A673 (cell line): ENCODE measurements at regions not wholly inside any gene's neighbourhood (a gene's known extent, or its start where the extent isn't known, plus 50 kb on each side); places are given as distances from the start of the nearest gene placed in this dataset.

Experiments
- BruUV-seq: library from RNA; stranded (reverse); fragments of 400-500 nt; replicated peaks from 2 replicates; lab custom pipeline; 2021; lab: Mats Ljungman, UMichigan
- CTCF ChIA-PET: fragments of 300-600 bp; sonication (Branson Sonifier 250); formaldehyde crosslinking; loops from one replicate; lab custom pipeline; 2022; ENCODE audit warnings: antibody characterized with exemption; lab: Charles Lee
- POLR2A ChIA-PET: fragments of 300-600 bp; sonication (Branson Sonifier 250); formaldehyde crosslinking; loops from one replicate; lab custom pipeline; 2022; ENCODE audit warnings: antibody characterized with exemption; ENCODE audit not compliant: low non-redundant PET; lab: Charles Lee
- DNase-seq: peaks from one replicate; pipeline ENCODE4 v3.0.0-alpha.2; 2015; ENCODE audit warnings: low spot score
- H3K27ac ChIP-seq: fragments of 200-600 bp; sonication (generic); 2 replicates; pipeline ENCODE4 v1.5.1; 2016; ENCODE audit warnings: mixed run types, low read depth, mild to moderate bottlenecking, mixed read lengths, antibody characterized with exemption, low read length; ENCODE audit not compliant: poor library complexity, severe bottlenecking
- H3K27me3 ChIP-seq: fragments of 200-600 bp; sonication (generic); replicated peaks from 2 replicates; pipeline ENCODE4 v1.6.1; 2017; ENCODE audit warnings: mixed run types, low read depth, mild to moderate bottlenecking, mixed read lengths, antibody characterized with exemption, low read length; ENCODE audit not compliant: insufficient read depth, poor library complexity
- H3K36me3 ChIP-seq: fragments of 200-600 bp; sonication (generic); 2 replicates; pipeline ENCODE4 v1.6.1; 2016; ENCODE audit warnings: mixed run types, mild to moderate bottlenecking, mixed read lengths, antibody characterized with exemption, low read length; ENCODE audit not compliant: insufficient read depth, poor library complexity, severe bottlenecking
- H3K4me1 ChIP-seq: fragments of 200-600 bp; sonication (generic); 2 replicates; pipeline ENCODE4 v1.6.1; 2017; ENCODE audit warnings: mixed run types, mild to moderate bottlenecking, mixed read lengths, antibody characterized with exemption, low read length; ENCODE audit not compliant: insufficient read depth, poor library complexity, severe bottlenecking
- H3K4me3 ChIP-seq: fragments of 200-600 bp; sonication (generic); 2 replicates; pipeline ENCODE4 v1.5.1; 2016; ENCODE audit warnings: low read depth, mixed run types, mild to moderate bottlenecking, mixed read lengths, low read length; ENCODE audit not compliant: poor library complexity, severe bottlenecking
- H3K9me3 ChIP-seq: fragments of 200-600 bp; sonication (generic); 2 replicates; pipeline ENCODE4 v1.6.1; 2016; ENCODE audit warnings: mixed run types, low read depth, mild to moderate bottlenecking, mixed read lengths, antibody characterized with exemption, low read length; ENCODE audit not compliant: poor library complexity, severe bottlenecking
- EZH2 ChIP-seq: fragments of 200-600 bp; sonication (generic); IDR thresholded peaks from 2 replicates; pipeline ENCODE4 v1.6.1; 2017; ENCODE audit warnings: borderline replicate concordance, low read depth, mild to moderate bottlenecking, mixed read lengths, antibody characterized with exemption, low read length; ENCODE audit not compliant: poor library complexity, severe bottlenecking
- intact Hi-C: fragments of 100-400 bp; cut with micrococcal nuclease; formaldehyde crosslinking; loops from one replicate; pipeline ENCODE4 v1.10.0; 2022; ENCODE audit not compliant: unreplicated experiment
- TF ChIP-seq, protein P1 (sequence below): fragments of 300-800, 200-600 bp; sonication (generic); conservative IDR thresholded peaks from 2 replicates; pipeline ENCODE4 v1.5.1; 2017; ENCODE audit warnings: low read depth, mild to moderate bottlenecking, antibody characterized with exemption, low read length, moderate library complexity, mixed read lengths

DNA sequence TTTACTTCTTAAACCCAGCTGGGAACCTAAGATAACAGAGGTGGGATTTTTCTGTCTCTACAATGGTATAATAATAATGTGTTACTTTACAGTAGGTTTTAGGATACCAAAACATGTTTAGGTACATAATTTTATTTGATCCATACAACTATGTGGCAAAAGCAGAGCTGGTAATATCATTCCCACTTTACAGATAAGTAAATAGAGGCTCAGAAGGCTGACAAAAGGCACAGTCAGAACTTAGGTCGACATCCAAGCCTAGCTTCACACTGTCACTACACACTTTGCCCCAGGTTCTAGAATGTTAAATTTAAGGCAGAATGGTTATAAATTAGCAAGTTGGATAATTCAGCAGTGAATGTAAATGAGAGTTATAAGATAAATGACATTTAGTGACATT lies 189.6 kb upstream of the PARD3B start:
- TF ChIP-seq, protein P1, sequence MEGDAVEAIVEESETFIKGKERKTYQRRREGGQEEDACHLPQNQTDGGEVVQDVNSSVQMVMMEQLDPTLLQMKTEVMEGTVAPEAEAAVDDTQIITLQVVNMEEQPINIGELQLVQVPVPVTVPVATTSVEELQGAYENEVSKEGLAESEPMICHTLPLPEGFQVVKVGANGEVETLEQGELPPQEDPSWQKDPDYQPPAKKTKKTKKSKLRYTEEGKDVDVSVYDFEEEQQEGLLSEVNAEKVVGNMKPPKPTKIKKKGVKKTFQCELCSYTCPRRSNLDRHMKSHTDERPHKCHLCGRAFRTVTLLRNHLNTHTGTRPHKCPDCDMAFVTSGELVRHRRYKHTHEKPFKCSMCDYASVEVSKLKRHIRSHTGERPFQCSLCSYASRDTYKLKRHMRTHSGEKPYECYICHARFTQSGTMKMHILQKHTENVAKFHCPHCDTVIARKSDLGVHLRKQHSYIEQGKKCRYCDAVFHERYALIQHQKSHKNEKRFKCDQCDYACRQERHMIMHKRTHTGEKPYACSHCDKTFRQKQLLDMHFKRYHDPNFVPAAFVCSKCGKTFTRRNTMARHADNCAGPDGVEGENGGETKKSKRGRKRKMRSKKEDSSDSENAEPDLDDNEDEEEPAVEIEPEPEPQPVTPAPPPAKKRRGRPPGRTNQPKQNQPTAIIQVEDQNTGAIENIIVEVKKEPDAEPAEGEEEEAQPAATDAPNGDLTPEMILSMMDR: no peak
- no peak for TF ChIP-seq EZH2
- intact Hi-C loops: no loop called here
- H3K27ac ChIP-seq: no peak overlapping the region
- H3K27me3 ChIP-seq: no peaks in the 10 kb centered on the region
- POLR2A ChIA-PET: interaction anchor here (0.8 kb wide), 1 partner anchor 52 kb away, joined by 3 read pairs; no protein-coding TSS in a partner anchor
- H3K4me1 ChIP-seq: no peaks in the 10 kb centered on the region
- no TSS peak for BruUV-seq
- no peaks in the 10 kb centered on the region for H3K36me3 ChIP-seq
- no peak for DNase-seq
- CTCF ChIA-PET: no interaction called here
- no peaks in the 10 kb centered on the region for H3K9me3 ChIP-seq
- no peak overlapping the region for H3K4me3 ChIP-seq

DNA sequence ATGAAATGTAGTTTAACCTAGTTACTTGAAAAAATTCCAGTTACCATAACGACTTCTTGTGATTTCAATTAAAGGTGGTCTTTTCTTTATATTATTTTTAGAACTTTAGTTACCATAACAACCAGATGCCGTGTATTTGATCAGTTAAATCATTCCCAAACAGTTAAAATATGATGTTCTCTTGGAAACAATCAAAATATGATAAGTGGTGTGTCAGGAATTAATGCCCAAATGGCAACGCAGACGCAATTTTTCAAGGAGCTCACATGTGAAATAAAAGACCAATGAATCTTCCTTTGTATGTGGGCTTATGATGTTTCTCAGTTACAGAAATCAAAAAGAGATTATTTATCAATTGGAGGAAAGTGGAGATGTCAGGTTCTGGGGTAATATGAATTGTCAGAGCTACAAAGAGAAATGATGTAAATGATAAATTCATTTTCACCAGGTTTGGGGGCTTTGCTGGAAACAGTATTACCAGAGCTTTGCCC lies 189.1 kb upstream of the PARD3B start:
- Histone ChIP-seq H3K4me1 (no peaks in the 10 kb centered on the region), H3K9me3 (no peaks in the 10 kb centered on the region), H3K4me3 (no peak overlapping the region), H3K27ac (no peak overlapping the region), H3K27me3 (no peaks in the 10 kb centered on the region), H3K36me3 (no peaks in the 10 kb centered on the region)
- ChIA-PET CTCF (no interaction called here), POLR2A (no interaction called here)
- no TSS peak for BruUV-seq
- intact Hi-C loops: no loop called here
- TF ChIP-seq, protein P1: no peak
- TF ChIP-seq EZH2: no peak
- no peak for DNase-seq

DNA sequence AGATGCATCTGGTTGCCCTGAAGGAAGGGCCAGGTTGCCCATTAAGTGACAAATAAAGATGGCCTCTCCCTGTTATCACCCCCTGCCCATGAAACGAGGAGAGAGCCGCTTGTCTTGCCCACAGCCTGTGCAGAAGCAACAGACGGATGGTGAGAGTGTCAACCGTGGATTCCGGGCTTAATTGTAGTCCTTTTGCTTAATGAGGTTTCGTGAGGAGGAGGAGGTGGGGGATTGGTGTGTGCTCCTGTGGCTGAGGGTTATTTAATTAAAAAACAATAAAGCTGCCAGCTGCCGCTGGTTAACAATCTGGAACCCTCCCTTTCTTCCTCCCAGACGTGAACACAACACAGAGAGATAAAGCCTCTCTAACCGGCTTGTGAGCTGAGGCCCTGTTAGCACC lies 188.0 kb upstream of the PARD3B start:
- no TSS peak for BruUV-seq
- CTCF ChIA-PET: no interaction called here
- no peak overlapping the region for H3K27ac ChIP-seq

More for the DNA sequence above, 188.0 kb upstream of the PARD3B start:
- intact Hi-C loops: no loop called here
- Histone ChIP-seq H3K4me3 (no peak overlapping the region), H3K36me3 (no peaks in the 10 kb centered on the region), H3K4me1 (no peaks in the 10 kb centered on the region), H3K9me3 (no peaks in the 10 kb centered on the region), H3K27me3 (no peaks in the 10 kb centered on the region)
- TF ChIP-seq EZH2: no peak
- TF ChIP-seq, protein P1: no peak
- no peak for DNase-seq
- POLR2A ChIA-PET: interaction anchor here (0.7 kb wide), 1 partner anchor 305 kb away, joined by 3 read pairs; no protein-coding TSS in a partner anchor
